K562 (cell line): ENCODE measurements at regions not wholly inside any gene's neighbourhood (a gene's known extent, or its start where the extent isn't known, plus 50 kb on each side); places are given as distances from the start of the nearest gene placed in this dataset.

Experiments
- ATAC-seq: fragments of 200-7000 bp; cut with Tn5 transposase; 3 replicates; pipeline ENCODE4 v1.9.1; 2020; ENCODE audit warnings: moderate library complexity
- BruUV-seq: library from RNA; stranded (reverse); fragments of 400-500 nt; replicated peaks from 2 replicates; lab custom pipeline; 2021; lab: Mats Ljungman, UMichigan
- CTCF ChIA-PET: fragments of 300-600 bp; formaldehyde crosslinking; extraction: SDS; loops from one replicate; lab custom pipeline; 2021; ENCODE audit warnings: low intra/inter-chr PET ratio; lab: Yijun Ruan, JAX
- POLR2A ChIA-PET: fragments of 300-600, 350-650 bp; sonication (Branson Sonifier 250); formaldehyde crosslinking; extraction: SDS; loops from one replicate; lab custom pipeline; 2021; ENCODE audit warnings: antibody characterized with exemption, inconsistent platforms; lab: Yijun Ruan, JAX
- DNase-seq, 4 experiments: peaks; one replicate each; pipeline versions ENCODE4 v3.0.0 to v3.0.0-alpha.2; 2011 to 2018; ENCODE audit warnings: low spot score in 3 of 4, mixed read lengths in 3 of 4; ENCODE audit errors: extremely low read depth in 1 of 4
- FAIRE-seq: peaks from 2 replicates; lab custom pipeline; 2011; peaks lifted over from hg19 to GRCh38; lab: Jason Lieb, UNC
- H2AFZ ChIP-seq: 2 replicates; pipeline ENCODE4 v1.6.0; 2011; ENCODE audit warnings: low read depth, low read length, control low read depth, inconsistent platforms
- H3K27ac ChIP-seq: fragments of 200-600 bp; 3 replicates; pipeline ENCODE4 v1.8.0; 2011; ENCODE audit warnings: low read depth, mild to moderate bottlenecking, control low read depth, inconsistent platforms, low read length, moderate library complexity, mixed read lengths; ENCODE audit errors: extremely low read depth
- H3K27me3 ChIP-seq, 2 experiments: fragments of 300-600 bp in 1 of 2; 2 replicates in 1 of 2; 3 replicates in 1 of 2; pipeline versions ENCODE4 v1.6.0 to v1.8.0; 2011; ENCODE audit warnings: inconsistent platforms in 2 of 2, low read length in 2 of 2, mild to moderate bottlenecking in 1 of 2, mixed read lengths in 1 of 2, moderate library complexity in 1 of 2; ENCODE audit not compliant: control insufficient read depth in 2 of 2, insufficient read depth in 2 of 2
- H3K36me3 ChIP-seq: fragments of 300-600 bp; 3 replicates; pipeline ENCODE4 v1.8.0; 2011; ENCODE audit warnings: mild to moderate bottlenecking, low read length, inconsistent platforms; ENCODE audit not compliant: control insufficient read depth, insufficient read depth
- H3K4me1 ChIP-seq, 2 experiments: fragments of 200-600 bp in 1 of 2; replicated peaks in 1 of 2; 2 replicates in 1 of 2; 3 replicates in 1 of 2; pipeline versions ENCODE4 v1.5.1 to v1.8.0; 2011; ENCODE audit warnings: inconsistent platforms in 2 of 2, low read length in 2 of 2, mild to moderate bottlenecking in 1 of 2, mixed read lengths in 1 of 2, moderate library complexity in 1 of 2; ENCODE audit not compliant: control insufficient read depth in 2 of 2, insufficient read depth in 2 of 2
- H3K4me2 ChIP-seq: 2 replicates; pipeline ENCODE4 v1.6.1; 2011; ENCODE audit warnings: low read length, control low read depth, inconsistent platforms, mixed read lengths; ENCODE audit not compliant: insufficient read depth
- H3K4me3 ChIP-seq: fragments of 200-600 bp; sonication (generic), shearing (Covaris generic); 2 replicates; pipeline ENCODE4 v1.5.1; 2016; ENCODE audit warnings: control low read depth, inconsistent platforms
- H3K79me2 ChIP-seq: fragments of 200-600 bp; 3 replicates; pipeline ENCODE4 v1.8.0; 2011; ENCODE audit warnings: low read length, inconsistent platforms; ENCODE audit not compliant: control insufficient read depth, insufficient read depth
- H3K9ac ChIP-seq, 2 experiments: 2 replicates each; pipeline versions ENCODE4 v1.6.0 to v1.6.1; 2011; ENCODE audit warnings: low read depth in 2 of 2, low read length in 2 of 2, control low read depth in 1 of 2, inconsistent platforms in 1 of 2, mild to moderate bottlenecking in 1 of 2, mixed read lengths in 1 of 2; ENCODE audit not compliant: insufficient read depth in 1 of 2
- H3K9me1 ChIP-seq: one replicate; pipeline ENCODE4 v1.6.0; 2011; ENCODE audit warnings: inconsistent platforms, mild to moderate bottlenecking, low read length, moderate library complexity; ENCODE audit not compliant: control insufficient read depth, insufficient read depth
- H3K9me3 ChIP-seq: replicated peaks from 2 replicates; pipeline ENCODE4 v1.5.1; 2011; ENCODE audit warnings: low read depth, low read length, inconsistent platforms; ENCODE audit not compliant: control insufficient read depth, insufficient read depth
- H4K20me1 ChIP-seq: replicated peaks from 2 replicates; pipeline ENCODE4 v1.6.1; 2011; ENCODE audit warnings: low read length, inconsistent platforms, mixed read lengths; ENCODE audit not compliant: control insufficient read depth, insufficient read depth
- BHLHE40 ChIP-seq: IDR thresholded peaks from 2 replicates; pipeline ENCODE4 v1.6.1; 2011; ENCODE audit warnings: low read length, improper control_type of control experiment
- CBFA2T2 ChIP-seq: fragments of 450-650 bp; conservative IDR thresholded peaks from 2 replicates; pipeline ENCODE4 v1.6.1; 2017; ENCODE audit warnings: mild to moderate bottlenecking
- DNMT1 ChIP-seq: fragments of 450-650 bp; IDR thresholded peaks from 2 replicates; pipeline ENCODE4 v1.6.1; 2016; ENCODE audit warnings: antibody characterized with exemption, mild to moderate bottlenecking
- HMG20A ChIP-seq: fragments of 450-650 bp; formaldehyde crosslinking; conservative IDR thresholded peaks from 2 replicates; pipeline ENCODE4 v1.4.0; 2020; ENCODE audit warnings: mild to moderate bottlenecking, mixed read lengths
- POLR2A ChIP-seq: fragments of 450-650 bp; conservative IDR thresholded peaks from 2 replicates; pipeline ENCODE4 v1.6.1; 2016
- TRIM28 ChIP-seq: fragments of 450-650 bp; IDR thresholded peaks from 2 replicates; pipeline ENCODE4 v1.6.1; 2017
- ZC3H11A ChIP-seq: IDR thresholded peaks from 2 replicates; pipeline ENCODE4 v1.6.1; 2012; ENCODE audit warnings: low read depth, low read length, improper control_type of control experiment
- WGBS: fragments of 100-300 bp; shearing (Covaris generic); methylation state at CpG from one replicate; pipeline ENCODE4 v1.1.6; 2016; ENCODE audit warnings: low coverage, mixed read lengths; ENCODE audit not compliant: insufficient coverage; ENCODE audit errors: missing lambda C conversion rate; 5-methylcytosine and 5-hydroxymethylcytosine counted together
- in situ Hi-C: fragments of 300-500 bp; cut with MboI; formaldehyde crosslinking; loops from 4 replicates; pipeline ENCODE4 v1.15.0; 2018; ENCODE audit warnings: inconsistent platforms, mixed read lengths
- intact Hi-C: fragments of 100-400 bp; cut with micrococcal nuclease; formaldehyde crosslinking; loops from 2 replicates; pipeline ENCODE4 v1.14.2; 2022
- TF ChIP-seq, protein P1 (sequence below): sonication (generic); formaldehyde crosslinking; IDR thresholded peaks from 2 replicates; pipeline ENCODE4 v1.8.0; 2023; ENCODE audit warnings: missing genetic modification reagents, mild to moderate bottlenecking, borderline replicate concordance
- TF ChIP-seq, protein P2 (sequence below), 3 experiments: IDR thresholded peaks in 2 of 3; conservative IDR thresholded peaks in 1 of 3; 2 replicates each; pipeline ENCODE4 v1.5.1; 2011 to 2012; ENCODE audit warnings: low read length in 3 of 3, mild to moderate bottlenecking in 3 of 3, control low read depth in 2 of 3, improper control_type of control experiment in 1 of 3, inconsistent platforms in 1 of 3, low read depth in 1 of 3, mixed read lengths in 1 of 3, moderate library complexity in 1 of 3; ENCODE audit not compliant: insufficient read depth in 2 of 3

DNA sequence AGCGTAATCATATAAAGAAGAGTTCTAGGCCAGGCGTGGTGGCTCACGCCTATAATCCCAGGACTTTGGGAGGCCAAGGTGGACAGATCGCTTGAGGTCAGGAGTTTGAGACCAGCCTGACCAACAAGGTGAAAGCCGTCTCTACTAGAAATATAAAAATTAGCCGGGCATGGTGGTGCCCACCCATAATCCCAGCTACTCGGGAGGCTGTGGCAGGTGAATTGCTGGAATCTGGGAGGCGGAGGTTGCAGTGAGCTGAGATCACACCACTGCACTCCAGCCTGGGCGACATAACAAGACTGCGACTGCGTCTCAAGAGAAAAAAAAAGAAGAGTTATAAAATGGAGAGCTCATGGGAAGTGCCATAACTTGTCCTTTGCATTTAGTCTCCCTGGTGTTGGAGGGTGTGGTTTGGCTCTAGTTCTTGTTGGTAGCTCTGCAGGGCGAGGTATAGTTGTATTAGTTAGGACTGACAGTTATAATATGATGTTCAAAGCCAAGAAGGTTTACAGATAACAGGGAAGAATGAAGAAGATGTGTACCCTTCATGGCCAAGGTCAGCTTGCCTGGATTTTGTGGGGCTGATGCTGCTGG, 54.8 kb downstream of the UTRN start:
- no peaks in the 10 kb centered on the region for H3K79me2 ChIP-seq
- ATAC-seq, result no peak
- 16% methylated on average over 12 of the region's 12 CpGs for WGBS

More for the DNA sequence above, 54.8 kb downstream of the UTRN start:
- Histone ChIP-seq H2AFZ (no peak overlapping the region), H3K9ac (no peak overlapping the region), H3K4me3 (no peak overlapping the region), H3K27ac (no peak overlapping the region), H4K20me1 (no peaks in the 10 kb centered on the region), H3K27me3 (peaks cover 6 to 11% of the 10 kb centered on the region in 2 experiments; a peak in 4 of 5 replicates), H3K36me3 (no peaks in the 10 kb centered on the region), H3K4me2 (no peak overlapping the region)
- in situ Hi-C loops, result no loop called here
- POLR2A ChIA-PET, result no interaction called here
- no peak for DNase-seq
- BruUV-seq, result no TSS peak
- TF ChIP-seq POLR2A (no peak), DNMT1 (no peak), TRIM28 (no peak), ZC3H11A (no peak), CBFA2T2 (no peak), HMG20A (CRISPR knock-in tag) (no peak), BHLHE40 (no peak)
- TF ChIP-seq, protein P1, sequence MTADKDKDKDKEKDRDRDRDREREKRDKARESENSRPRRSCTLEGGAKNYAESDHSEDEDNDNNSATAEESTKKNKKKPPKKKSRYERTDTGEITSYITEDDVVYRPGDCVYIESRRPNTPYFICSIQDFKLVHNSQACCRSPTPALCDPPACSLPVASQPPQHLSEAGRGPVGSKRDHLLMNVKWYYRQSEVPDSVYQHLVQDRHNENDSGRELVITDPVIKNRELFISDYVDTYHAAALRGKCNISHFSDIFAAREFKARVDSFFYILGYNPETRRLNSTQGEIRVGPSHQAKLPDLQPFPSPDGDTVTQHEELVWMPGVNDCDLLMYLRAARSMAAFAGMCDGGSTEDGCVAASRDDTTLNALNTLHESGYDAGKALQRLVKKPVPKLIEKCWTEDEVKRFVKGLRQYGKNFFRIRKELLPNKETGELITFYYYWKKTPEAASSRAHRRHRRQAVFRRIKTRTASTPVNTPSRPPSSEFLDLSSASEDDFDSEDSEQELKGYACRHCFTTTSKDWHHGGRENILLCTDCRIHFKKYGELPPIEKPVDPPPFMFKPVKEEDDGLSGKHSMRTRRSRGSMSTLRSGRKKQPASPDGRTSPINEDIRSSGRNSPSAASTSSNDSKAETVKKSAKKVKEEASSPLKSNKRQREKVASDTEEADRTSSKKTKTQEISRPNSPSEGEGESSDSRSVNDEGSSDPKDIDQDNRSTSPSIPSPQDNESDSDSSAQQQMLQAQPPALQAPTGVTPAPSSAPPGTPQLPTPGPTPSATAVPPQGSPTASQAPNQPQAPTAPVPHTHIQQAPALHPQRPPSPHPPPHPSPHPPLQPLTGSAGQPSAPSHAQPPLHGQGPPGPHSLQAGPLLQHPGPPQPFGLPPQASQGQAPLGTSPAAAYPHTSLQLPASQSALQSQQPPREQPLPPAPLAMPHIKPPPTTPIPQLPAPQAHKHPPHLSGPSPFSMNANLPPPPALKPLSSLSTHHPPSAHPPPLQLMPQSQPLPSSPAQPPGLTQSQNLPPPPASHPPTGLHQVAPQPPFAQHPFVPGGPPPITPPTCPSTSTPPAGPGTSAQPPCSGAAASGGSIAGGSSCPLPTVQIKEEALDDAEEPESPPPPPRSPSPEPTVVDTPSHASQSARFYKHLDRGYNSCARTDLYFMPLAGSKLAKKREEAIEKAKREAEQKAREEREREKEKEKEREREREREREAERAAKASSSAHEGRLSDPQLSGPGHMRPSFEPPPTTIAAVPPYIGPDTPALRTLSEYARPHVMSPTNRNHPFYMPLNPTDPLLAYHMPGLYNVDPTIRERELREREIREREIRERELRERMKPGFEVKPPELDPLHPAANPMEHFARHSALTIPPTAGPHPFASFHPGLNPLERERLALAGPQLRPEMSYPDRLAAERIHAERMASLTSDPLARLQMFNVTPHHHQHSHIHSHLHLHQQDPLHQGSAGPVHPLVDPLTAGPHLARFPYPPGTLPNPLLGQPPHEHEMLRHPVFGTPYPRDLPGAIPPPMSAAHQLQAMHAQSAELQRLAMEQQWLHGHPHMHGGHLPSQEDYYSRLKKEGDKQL (CRISPR knock-in tag), result no peak
- TF ChIP-seq, protein P2, sequence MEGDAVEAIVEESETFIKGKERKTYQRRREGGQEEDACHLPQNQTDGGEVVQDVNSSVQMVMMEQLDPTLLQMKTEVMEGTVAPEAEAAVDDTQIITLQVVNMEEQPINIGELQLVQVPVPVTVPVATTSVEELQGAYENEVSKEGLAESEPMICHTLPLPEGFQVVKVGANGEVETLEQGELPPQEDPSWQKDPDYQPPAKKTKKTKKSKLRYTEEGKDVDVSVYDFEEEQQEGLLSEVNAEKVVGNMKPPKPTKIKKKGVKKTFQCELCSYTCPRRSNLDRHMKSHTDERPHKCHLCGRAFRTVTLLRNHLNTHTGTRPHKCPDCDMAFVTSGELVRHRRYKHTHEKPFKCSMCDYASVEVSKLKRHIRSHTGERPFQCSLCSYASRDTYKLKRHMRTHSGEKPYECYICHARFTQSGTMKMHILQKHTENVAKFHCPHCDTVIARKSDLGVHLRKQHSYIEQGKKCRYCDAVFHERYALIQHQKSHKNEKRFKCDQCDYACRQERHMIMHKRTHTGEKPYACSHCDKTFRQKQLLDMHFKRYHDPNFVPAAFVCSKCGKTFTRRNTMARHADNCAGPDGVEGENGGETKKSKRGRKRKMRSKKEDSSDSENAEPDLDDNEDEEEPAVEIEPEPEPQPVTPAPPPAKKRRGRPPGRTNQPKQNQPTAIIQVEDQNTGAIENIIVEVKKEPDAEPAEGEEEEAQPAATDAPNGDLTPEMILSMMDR (IDR thresholded peaks at IDR 0.05 in 2 of 3, conservative IDR thresholded peaks at IDR 0.05 in 1 of 3; ENCODE audit: insufficient read depth in 2 of 3, low read depth in 1 of 3, low read length in 3 of 3), result no peak
- TF ChIP-seq, all 486 proteins: peak for 0
- intact Hi-C loops, result no loop called here
- no peaks in the 10 kb centered on the region for H3K9me3 ChIP-seq
- no peak for FAIRE-seq
- no peaks in the 10 kb centered on the region for H3K9me1 ChIP-seq
- CTCF ChIA-PET, result no interaction called here
- H3K4me1 ChIP-seq, result no peaks in the 10 kb centered on the region
